ENCODE measurements at regions not wholly inside any gene's neighbourhood (a gene's known extent, or its start where the extent isn't known, plus 50 kb on each side); places are given as distances from the start of the nearest gene placed in this dataset.

DNA sequence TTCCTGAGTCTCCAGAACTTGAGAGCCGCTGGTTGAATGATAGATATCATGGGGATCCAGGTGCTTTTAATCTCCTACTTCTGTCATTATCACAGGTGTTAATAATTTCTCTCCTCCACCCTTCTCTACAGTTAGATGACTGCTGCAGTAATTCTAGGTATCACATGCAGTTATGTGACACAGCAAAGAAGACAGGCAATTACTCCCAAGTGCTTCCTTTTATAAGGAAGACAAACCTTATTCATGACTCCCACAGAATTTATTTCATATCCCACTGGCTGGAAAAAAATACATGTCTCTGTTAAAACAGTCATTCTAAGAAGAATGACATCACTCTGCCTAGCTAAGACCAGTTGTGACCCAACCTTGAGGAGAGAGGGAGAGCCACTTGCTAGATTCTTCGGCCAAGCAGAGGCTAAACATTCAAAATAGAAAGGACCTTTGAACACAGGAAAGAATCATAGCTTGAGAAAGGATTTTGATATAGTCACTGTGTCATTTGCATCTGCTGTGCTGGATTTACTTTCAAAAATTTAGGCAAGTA lies 500.6 kb downstream of the SI start:
- Histone ChIP-seq H3K4me3 (ENCODE audit: insufficient read depth, low read depth, low read length) (no peak overlapping the region), H3K36me3 (replicated peaks; ENCODE audit: control insufficient read depth, insufficient read depth, low read length) (no peaks in the 10 kb centered on the region), H3K27me3 (ENCODE audit: control insufficient read depth, insufficient read depth, low read length) (no peaks in the 10 kb centered on the region)
- DNase-seq: no peak

DNA sequence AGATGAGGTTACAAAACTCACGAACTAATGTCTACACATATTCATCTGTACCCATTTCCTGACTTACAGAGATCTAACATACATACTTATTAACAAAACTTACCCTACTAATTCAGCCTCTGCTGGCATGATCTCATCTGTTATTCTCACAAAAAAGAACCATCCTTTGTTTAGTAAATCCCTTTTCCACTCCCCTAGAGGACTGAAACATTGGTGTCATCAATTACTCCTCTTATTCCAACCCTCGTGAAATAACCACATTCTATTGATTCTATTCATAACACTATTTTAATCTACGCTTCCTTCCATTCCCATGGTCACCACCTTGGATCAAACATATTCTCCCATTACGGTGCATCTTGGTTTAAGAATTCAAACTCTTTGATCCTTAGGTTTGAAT lies 505.9 kb downstream of the SI start:
- no peaks in the 10 kb centered on the region for H3K36me3 ChIP-seq (replicated peaks; ENCODE audit: control insufficient read depth, insufficient read depth, low read length)
- DNase-seq: no peak
- H3K4me3 ChIP-seq (ENCODE audit: insufficient read depth, low read depth, low read length): no peak overlapping the region

DNA sequence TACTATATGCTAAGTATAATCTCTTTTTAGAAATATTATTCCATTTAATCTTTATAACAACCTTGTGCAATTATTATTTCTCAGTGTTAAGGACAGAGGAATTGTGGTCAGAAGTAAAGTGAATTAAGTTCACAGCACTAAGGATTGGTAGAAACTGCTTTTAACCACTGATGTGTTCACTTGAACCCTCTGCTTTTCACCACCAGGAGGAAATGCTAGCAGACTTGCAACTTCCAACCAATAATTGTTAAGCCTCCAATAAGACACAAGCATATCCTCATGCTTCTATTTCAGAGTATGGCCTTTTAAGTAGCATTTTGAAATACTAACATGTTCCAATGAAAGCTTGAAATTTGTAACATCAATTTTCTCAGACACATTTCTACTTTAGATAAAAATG lies 527.4 kb downstream of the SI start:
- no peak for DNase-seq
- Histone ChIP-seq H3K27me3 (ENCODE audit: control insufficient read depth, insufficient read depth, low read length) (no peaks in the 10 kb centered on the region), H3K4me3 (ENCODE audit: insufficient read depth, low read depth, low read length) (no peak overlapping the region), H3K36me3 (replicated peaks; ENCODE audit: control insufficient read depth, insufficient read depth, low read length) (no peaks in the 10 kb centered on the region)

More for the DNA sequence above, 505.9 kb downstream of the SI start:
- H3K27me3 ChIP-seq (ENCODE audit: control insufficient read depth, insufficient read depth, low read length): no peaks in the 10 kb centered on the region

DNA sequence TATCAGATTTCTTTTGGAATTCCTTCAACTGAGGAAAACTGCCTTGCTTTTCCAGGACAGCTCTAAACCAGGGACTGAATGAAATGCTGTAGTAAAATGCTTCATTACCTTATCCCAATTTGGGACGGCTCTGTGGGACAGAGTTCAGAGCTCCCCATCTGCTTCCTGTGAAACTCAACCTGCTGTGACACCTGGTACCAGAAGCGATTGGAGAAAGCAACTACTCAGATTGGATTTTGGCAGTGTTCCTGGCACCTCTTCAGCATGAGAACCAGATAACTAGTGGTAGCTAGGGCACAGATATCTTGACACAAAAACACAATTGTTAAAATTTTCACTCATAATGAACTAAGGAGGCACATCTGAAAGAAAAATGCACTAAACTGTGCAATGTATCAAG lies 539.1 kb downstream of the SI start:
- Histone ChIP-seq H3K4me3 (ENCODE audit: insufficient read depth, low read depth, low read length) (no peak overlapping the region), H3K27me3 (ENCODE audit: control insufficient read depth, insufficient read depth, low read length) (no peaks in the 10 kb centered on the region), H3K36me3 (replicated peaks; ENCODE audit: control insufficient read depth, insufficient read depth, low read length) (no peaks in the 10 kb centered on the region)
- DNase-seq: no peak

DNA sequence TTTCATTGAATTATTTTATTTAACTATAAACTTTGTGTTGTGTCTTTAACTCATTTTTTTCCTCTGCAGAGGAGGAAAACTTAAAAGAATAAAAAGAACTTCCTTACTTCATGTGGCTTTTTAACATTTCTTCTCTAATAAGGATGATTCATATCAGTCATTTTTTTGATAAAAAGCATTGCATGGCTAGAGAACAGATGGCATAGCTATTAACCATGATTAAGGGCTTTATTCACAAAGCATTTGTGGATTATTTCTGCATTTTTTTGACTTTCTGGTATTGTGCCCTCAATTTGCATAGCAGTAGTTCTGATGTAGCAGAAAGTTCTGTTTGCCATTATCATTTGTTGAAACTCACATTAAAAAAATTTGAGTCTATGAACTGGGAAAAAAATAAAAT lies 540.8 kb downstream of the SI start:
- Histone ChIP-seq H3K27me3 (ENCODE audit: control insufficient read depth, insufficient read depth, low read length) (no peaks in the 10 kb centered on the region), H3K36me3 (replicated peaks; ENCODE audit: control insufficient read depth, insufficient read depth, low read length) (no peaks in the 10 kb centered on the region), H3K4me3 (ENCODE audit: insufficient read depth, low read depth, low read length) (no peak overlapping the region)
- no peak for DNase-seq

DNA sequence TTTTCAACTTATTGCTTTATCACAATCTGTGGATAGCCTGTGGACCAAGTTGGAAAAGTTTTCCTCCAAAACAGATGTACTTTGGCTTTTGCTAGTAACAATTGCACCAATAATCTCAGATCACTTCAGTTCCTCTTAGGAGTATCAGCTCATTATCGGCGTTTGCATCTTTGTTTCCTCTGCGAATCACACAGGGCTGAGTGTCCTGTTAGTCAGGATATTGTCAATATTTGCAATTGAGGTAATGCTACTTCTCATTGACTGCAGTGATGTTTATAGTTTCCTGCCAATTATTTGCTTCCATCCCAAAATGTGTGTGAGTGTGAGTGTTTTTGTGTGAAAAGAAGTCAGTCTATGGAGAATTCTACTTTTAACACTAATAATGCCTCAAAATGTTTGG lies 545.0 kb downstream of the SI start:
- Histone ChIP-seq H3K27me3 (ENCODE audit: control insufficient read depth, insufficient read depth, low read length) (no peaks in the 10 kb centered on the region), H3K36me3 (replicated peaks; ENCODE audit: control insufficient read depth, insufficient read depth, low read length) (no peaks in the 10 kb centered on the region), H3K4me3 (ENCODE audit: insufficient read depth, low read depth, low read length) (no peak overlapping the region)
- DNase-seq: no peak

DNA sequence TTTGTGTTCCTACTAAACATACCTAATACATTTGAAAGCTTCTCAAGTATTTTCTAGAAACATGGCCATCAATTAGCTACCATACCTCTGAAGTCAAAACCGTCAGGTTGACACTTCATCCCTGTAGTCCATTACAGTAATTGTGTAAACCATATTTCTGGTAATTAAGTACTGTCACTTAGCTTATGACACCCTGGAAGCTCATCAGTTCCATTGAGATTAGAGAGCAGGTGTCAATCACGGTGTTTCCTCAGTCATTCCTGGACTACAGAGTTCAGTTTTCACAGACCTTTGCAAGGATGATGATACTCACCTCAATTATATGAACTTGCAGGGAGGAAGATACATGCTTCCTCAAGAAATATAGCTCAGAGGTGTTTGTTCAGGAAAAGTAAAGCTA lies 552.0 kb downstream of the SI start:
- Histone ChIP-seq H3K4me3 (ENCODE audit: insufficient read depth, low read depth, low read length) (no peak overlapping the region), H3K27me3 (ENCODE audit: control insufficient read depth, insufficient read depth, low read length) (no peaks in the 10 kb centered on the region), H3K36me3 (replicated peaks; ENCODE audit: control insufficient read depth, insufficient read depth, low read length) (no peaks in the 10 kb centered on the region)
- no peak for DNase-seq

DNA sequence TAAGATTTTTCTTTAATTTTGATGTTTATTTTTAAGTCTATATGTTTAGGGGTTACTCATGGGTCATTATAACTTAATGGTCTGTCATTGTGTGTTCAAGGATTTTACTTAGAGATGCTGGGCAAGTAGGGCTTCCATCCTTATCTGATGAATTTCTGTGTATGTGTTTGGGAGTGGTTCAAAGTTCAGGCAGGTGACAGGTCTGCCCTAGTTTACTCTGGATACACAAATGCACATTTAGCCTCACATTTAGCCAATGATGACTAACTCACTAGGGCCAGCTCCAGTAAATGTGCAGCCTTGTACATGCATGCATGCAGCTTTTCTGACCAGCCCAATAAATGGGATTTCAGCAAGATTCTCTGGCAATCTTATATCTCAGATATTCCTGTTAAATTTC lies 554.1 kb downstream of the SI start:
- Histone ChIP-seq H3K36me3 (replicated peaks; ENCODE audit: control insufficient read depth, insufficient read depth, low read length) (no peaks in the 10 kb centered on the region), H3K4me3 (ENCODE audit: insufficient read depth, low read depth, low read length) (no peak overlapping the region), H3K27me3 (ENCODE audit: control insufficient read depth, insufficient read depth, low read length) (no peaks in the 10 kb centered on the region)
- no peak for DNase-seq

DNA sequence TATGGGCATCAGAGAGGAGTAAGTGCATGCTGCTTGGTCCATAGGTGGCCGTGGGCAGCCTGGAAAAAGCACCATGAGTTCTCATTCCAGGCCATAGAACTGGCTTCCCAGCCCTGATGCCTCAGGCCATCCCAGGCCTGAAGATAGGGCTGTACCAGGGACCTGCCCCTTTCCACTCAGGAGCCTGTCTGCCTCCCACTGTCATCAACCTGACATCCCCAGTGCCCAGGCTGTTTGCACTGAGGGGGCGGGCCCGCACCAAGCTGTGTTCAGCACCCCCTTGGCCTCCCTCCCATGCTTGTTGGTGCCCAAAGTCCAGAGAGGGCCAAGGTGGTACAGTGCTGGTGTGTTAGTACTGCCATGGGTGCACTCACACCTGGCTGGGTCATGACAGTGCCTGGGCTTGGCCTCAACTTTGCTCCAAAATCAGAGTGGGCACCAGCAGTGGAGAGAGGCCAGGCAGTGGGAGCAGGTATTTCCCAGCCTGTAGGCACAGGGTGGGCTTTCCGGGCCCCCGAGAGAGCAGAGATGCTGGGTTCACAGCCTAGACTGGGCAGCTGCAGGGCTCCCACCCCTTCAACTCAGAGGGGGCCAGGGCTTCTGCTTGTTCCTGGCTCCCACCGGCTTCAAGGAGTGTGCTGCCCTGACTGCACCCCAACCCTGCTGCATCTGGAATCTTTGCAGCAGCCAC lies 556.1 kb downstream of the SI start:
- Histone ChIP-seq H3K27me3 (ENCODE audit: control insufficient read depth, insufficient read depth, low read length) (no peaks in the 10 kb centered on the region), H3K36me3 (replicated peaks; ENCODE audit: control insufficient read depth, insufficient read depth, low read length) (no peaks in the 10 kb centered on the region), H3K4me3 (ENCODE audit: insufficient read depth, low read depth, low read length) (no peak overlapping the region)
- DNase-seq: no peak

DNA sequence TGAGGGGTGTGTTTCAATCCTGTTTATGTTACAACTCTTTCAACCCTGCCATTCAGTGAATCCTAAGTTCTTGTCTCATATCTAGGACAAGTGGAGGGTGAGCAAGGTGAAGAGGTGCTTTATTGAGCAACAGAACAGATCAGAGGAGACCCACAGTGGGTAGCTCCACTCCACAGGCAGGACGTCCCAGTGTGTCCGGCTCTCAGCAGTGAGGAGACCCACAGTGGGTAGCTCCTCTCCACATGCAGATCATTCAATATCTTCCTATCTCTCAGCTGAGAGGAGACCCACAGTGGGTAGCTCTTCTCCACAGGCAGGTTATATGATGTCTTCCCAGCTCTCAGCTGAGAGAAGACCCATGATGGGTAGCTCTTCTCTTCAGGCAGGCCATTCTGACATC lies 556.7 kb downstream of the SI start:
- Histone ChIP-seq H3K27me3 (ENCODE audit: control insufficient read depth, insufficient read depth, low read length) (no peaks in the 10 kb centered on the region), H3K36me3 (replicated peaks; ENCODE audit: control insufficient read depth, insufficient read depth, low read length) (no peaks in the 10 kb centered on the region), H3K4me3 (ENCODE audit: insufficient read depth, low read depth, low read length) (no peak overlapping the region)
- no peak for DNase-seq

DNA sequence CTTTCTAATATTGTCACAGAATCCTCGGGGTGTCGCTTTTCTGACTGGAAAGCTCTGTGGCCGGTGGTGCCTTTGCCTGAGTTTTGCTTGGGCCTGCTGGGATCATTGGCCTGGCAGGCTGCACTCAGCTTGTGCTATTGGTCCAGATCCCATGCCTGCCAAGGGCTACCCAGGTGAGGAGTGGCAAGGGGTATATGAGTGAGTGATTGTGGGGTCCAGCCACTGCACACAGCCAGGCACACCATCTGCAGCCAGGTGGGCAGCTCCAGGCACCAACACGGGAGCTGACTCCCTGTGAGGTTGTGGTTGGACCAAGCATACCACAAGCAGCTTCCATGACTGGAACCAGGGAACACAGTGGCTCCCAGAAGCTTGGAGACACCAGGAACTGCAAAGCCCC lies 557.2 kb downstream of the SI start:
- H3K27me3 ChIP-seq (ENCODE audit: control insufficient read depth, insufficient read depth, low read length): no peaks in the 10 kb centered on the region
- no peaks in the 10 kb centered on the region for H3K36me3 ChIP-seq (replicated peaks; ENCODE audit: control insufficient read depth, insufficient read depth, low read length)
- DNase-seq: no peak
- no peak overlapping the region for H3K4me3 ChIP-seq (ENCODE audit: insufficient read depth, low read depth, low read length)

DNA sequence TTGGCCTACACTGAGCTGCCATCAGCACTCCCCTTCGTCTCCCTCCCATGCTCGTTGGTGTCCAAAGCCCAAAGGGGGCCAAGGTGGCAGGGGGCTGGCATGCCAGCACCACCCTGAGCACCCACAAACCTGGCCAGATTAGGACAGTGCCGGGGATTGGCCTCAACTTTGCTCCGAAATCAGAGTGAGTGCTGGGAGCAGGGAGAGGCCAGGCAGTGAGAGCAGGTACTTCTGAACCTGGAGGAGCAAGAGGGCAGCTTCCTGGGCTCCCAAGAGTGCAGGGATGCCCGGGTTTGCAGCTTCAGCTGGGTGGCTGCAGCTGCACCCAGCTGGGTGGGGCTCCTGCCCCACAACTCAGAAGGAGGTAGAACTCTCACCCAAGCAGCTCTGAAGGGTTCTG lies 563.0 kb downstream of the SI start:
- no peaks in the 10 kb centered on the region for H3K27me3 ChIP-seq (ENCODE audit: control insufficient read depth, insufficient read depth, low read length)
- DNase-seq: no peak

DNA sequence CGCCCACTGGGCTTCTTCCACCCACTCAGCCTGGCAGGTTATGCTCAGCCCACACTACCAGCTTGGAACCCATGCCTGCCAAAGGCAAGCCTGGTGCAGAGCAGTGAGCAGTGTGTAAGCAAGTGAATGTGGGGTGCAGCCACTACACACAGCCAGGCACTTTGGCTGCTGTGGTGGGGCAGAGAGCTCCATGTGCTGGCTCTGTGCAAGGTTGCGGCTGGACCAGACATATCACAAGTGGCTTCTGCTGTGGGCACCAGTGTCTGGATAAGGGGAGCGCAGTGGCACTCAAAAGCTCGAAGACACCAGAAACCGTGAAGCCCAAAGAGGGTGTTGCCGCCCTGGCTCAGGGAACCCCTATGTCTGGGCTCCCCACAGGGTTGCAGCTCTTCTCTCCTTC lies 563.7 kb downstream of the SI start:
- H3K36me3 ChIP-seq (replicated peaks; ENCODE audit: control insufficient read depth, insufficient read depth, low read length): no peaks in the 10 kb centered on the region

More for the DNA sequence above, 563.0 kb downstream of the SI start:
- no peak overlapping the region for H3K4me3 ChIP-seq (ENCODE audit: insufficient read depth, low read depth, low read length)
- H3K36me3 ChIP-seq (replicated peaks; ENCODE audit: control insufficient read depth, insufficient read depth, low read length): no peaks in the 10 kb centered on the region

DNA sequence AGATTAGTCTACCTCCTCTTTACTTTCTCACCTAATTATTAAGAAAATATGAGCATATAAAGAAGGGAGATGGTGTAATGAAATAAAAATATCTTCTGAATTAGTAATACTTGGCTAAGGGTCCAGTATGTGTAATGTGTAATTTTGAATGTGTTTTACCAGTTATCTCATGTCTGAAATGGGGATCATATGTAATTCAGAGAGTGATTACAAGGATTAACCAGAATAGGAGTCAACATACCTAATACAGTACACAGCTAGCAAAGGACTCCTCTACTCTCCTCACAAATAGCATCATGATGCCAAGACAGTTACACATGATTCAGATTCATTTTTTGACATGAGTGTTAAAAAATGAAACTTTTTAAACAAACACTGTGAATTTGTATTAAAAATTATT lies 570.4 kb downstream of the SI start:
- DNase-seq: no peak
- Histone ChIP-seq H3K27me3 (ENCODE audit: control insufficient read depth, insufficient read depth, low read length) (no peaks in the 10 kb centered on the region), H3K4me3 (ENCODE audit: insufficient read depth, low read depth, low read length) (no peak overlapping the region), H3K36me3 (replicated peaks; ENCODE audit: control insufficient read depth, insufficient read depth, low read length) (no peaks in the 10 kb centered on the region)

More for the DNA sequence above, 563.7 kb downstream of the SI start:
- Histone ChIP-seq H3K27me3 (ENCODE audit: control insufficient read depth, insufficient read depth, low read length) (no peaks in the 10 kb centered on the region), H3K4me3 (ENCODE audit: insufficient read depth, low read depth, low read length) (no peak overlapping the region)
- DNase-seq: no peak

DNA sequence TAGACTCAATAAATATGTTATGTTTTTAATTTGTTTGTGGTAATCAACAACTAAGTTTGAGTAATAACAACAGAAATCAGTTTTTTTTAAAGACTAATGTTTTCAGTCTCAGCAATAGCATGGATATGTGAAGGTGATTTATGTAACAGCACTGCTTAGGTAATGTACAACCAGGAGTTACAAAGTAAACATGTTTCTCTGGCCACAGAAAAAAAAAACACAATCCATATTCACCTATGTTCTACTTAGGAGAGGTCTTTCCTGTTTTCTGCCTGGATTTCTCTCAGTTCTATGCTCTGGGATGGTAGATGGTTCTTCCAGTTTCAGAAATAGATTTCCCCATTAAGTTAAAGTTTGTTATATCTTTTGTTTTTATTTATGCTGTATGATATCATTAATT lies 579.4 kb downstream of the SI start:
- Histone ChIP-seq H3K36me3 (replicated peaks; ENCODE audit: control insufficient read depth, insufficient read depth, low read length) (no peaks in the 10 kb centered on the region), H3K27me3 (ENCODE audit: control insufficient read depth, insufficient read depth, low read length) (no peaks in the 10 kb centered on the region), H3K4me3 (ENCODE audit: insufficient read depth, low read depth, low read length) (no peak overlapping the region)
- no peak for DNase-seq

DNA sequence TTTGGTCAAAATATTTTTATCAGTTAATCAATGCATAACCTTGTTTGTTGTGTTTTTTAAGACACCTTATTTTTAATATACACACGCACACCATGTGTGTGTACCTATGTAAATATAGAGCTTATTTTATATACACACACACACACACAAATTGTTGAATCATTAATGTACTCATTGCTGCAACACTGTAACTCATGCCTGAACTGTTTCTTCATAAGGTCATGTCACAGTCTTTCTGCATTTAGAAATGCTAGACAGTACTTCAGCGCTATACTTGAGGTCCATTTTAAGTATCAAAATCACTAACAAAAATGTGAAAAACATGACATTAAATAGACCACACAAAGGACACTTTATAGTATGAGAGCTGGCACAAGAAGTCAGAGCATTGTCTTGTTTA lies 589.4 kb downstream of the SI start:
- Histone ChIP-seq H3K4me3 (ENCODE audit: insufficient read depth, low read depth, low read length) (no peak overlapping the region), H3K36me3 (replicated peaks; ENCODE audit: control insufficient read depth, insufficient read depth, low read length) (no peaks in the 10 kb centered on the region), H3K27me3 (ENCODE audit: control insufficient read depth, insufficient read depth, low read length) (no peaks in the 10 kb centered on the region)
- DNase-seq: no peak
